ENCODE measurements at regions not wholly inside any gene's neighbourhood (a gene's known extent, or its start where the extent isn't known, plus 50 kb on each side); places are given as distances from the start of the nearest gene placed in this dataset.

DNA sequence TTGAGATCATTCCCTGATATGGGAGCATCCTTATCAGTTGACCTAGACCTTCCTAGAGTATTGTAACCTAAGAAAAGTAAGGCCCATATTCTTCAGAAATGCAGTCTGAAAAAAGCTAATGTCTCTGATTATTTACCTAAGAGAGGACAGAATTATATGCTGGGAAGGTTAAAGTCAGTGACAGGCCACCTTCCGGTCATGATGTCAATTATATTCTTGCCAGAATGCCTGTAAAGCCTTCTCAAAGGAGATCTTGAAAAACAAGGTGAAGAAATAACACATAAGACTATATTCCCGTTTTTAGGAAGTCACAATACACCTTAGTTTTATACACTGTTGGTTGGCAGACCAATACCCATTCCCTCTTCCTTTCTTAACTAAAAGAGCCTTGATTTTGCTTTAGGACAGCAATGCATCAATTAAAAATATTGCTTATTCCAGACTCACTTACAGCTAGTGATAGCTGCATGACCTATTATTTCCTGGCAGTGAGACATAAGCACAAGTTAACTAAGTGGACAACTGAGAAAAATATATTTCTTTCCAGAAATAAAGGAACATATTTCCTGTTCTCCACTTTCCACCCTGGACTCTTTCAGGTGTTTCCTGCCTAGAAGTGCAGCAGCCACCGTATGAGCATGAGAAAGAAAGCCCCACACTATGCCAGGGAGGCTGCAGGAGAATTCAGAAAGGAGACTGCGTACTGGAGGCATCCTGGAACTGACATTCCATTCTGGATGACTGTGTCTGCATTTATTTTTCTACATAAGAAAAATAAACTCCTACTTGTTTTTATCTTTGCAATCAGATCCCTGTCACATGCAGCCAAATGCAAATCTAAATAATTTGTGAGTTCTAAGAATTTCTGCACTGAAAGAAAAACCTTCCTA, 332.9 kb upstream of the PTBP2 start:
- Mint-ChIP-seq H3K4me3 (no peak overlapping the region), H3K4me1 (no peaks in the 10 kb centered on the region), H3K27ac (no peak overlapping the region), H3K9me3 (peaks cover 14 to 20% of the 10 kb centered on the region in 2 donors), H3K36me3 (no peaks in the 10 kb centered on the region), H3K27me3 (ENCODE audit: low read depth in 2 of 2) (no peaks in the 10 kb centered on the region)
- Histone ChIP-seq H3K4me1 (ENCODE audit: control insufficient read depth, insufficient read depth, low read length) (no peaks in the 10 kb centered on the region), H3K27me3 (ENCODE audit: control insufficient read depth, insufficient read depth, low read length) (no peaks in the 10 kb centered on the region), H3K36me3 (ENCODE audit: control insufficient read depth, insufficient read depth, low read length) (no peaks in the 10 kb centered on the region), H3K27ac (ENCODE audit: low read length) (no peak overlapping the region), H3K9me3 (ENCODE audit: control insufficient read depth, insufficient read depth, low read length) (no peaks in the 10 kb centered on the region), H3K4me3 (ENCODE audit: low read length) (no peak overlapping the region)
- DNase-seq: no peak
- WGBS (ENCODE audit: insufficient coverage): 68% methylated on average over 4 of the region's 4 CpGs
- no peak for ATAC-seq
- intact Hi-C loops (cut with micrococcal nuclease): no loop called here
- TF ChIP-seq, protein P1, sequence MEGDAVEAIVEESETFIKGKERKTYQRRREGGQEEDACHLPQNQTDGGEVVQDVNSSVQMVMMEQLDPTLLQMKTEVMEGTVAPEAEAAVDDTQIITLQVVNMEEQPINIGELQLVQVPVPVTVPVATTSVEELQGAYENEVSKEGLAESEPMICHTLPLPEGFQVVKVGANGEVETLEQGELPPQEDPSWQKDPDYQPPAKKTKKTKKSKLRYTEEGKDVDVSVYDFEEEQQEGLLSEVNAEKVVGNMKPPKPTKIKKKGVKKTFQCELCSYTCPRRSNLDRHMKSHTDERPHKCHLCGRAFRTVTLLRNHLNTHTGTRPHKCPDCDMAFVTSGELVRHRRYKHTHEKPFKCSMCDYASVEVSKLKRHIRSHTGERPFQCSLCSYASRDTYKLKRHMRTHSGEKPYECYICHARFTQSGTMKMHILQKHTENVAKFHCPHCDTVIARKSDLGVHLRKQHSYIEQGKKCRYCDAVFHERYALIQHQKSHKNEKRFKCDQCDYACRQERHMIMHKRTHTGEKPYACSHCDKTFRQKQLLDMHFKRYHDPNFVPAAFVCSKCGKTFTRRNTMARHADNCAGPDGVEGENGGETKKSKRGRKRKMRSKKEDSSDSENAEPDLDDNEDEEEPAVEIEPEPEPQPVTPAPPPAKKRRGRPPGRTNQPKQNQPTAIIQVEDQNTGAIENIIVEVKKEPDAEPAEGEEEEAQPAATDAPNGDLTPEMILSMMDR (IDR thresholded peaks at IDR 0.05): no peak

DNA sequence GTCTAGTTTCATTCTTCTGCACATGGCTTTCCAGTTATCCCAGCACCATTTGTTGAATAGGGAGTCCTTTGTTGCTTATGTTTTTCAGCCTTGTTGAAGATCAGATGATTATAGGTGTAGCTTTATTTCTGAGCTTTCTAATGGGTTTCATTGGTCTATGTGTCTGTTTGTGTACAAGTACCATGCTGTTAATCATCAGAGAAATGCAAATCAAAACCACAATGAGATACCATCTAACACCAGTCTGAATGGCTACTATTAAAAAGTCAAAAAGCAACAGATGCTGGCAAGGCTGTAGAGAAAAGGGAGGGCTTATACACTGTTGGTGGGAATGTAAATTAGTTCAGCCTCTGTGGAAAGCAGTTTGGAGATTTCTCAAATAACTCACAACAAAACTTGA, 321.5 kb upstream of the PTBP2 start:
- H3K9me3 Mint-ChIP-seq: peaks cover 18 to 26% of the 10 kb centered on the region in 2 donors
- Histone ChIP-seq H3K4me3 (ENCODE audit: low read length) (no peak overlapping the region), H3K27ac (ENCODE audit: low read length) (no peak overlapping the region), H3K4me1 (ENCODE audit: control insufficient read depth, insufficient read depth, low read length) (no peaks in the 10 kb centered on the region), H3K9me3 (ENCODE audit: control insufficient read depth, insufficient read depth, low read length) (peaks cover 3% of the 10 kb centered on the region), H3K36me3 (ENCODE audit: control insufficient read depth, insufficient read depth, low read length) (no peaks in the 10 kb centered on the region), H3K27me3 (ENCODE audit: control insufficient read depth, insufficient read depth, low read length) (no peaks in the 10 kb centered on the region)
- DNase-seq (no peak), ATAC-seq (no peak)
- no peaks in the 10 kb centered on the region for H3K27me3 Mint-ChIP-seq (ENCODE audit: low read depth in 2 of 2)
- H3K36me3 Mint-ChIP-seq: no peaks in the 10 kb centered on the region
- H3K4me3 Mint-ChIP-seq: no peak overlapping the region
- intact Hi-C loops (cut with micrococcal nuclease): no loop called here
- no peak overlapping the region for H3K27ac Mint-ChIP-seq
- TF ChIP-seq, protein P1 (IDR thresholded peaks at IDR 0.05): no peak
- H3K4me1 Mint-ChIP-seq: no peaks in the 10 kb centered on the region

DNA sequence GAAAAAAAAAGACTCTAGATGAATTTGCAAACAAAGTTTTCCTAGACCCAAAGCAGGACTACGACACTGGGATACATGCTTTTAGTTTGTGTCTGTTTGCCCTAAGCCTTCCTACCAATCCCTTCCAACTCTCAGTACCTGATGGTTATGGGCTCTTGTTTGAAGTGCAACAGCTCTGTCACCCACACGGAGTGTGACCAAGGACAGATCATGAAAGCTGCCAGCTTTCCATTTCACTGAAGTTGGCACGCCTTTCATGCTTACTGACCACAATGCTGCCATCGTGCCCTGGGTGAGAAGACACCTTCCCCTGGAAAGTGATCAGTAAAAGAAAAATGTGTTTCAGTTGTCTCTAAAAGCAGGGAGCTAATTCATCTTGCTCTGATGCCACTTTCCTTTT, 312.5 kb upstream of the PTBP2 start:
- Histone ChIP-seq H3K36me3 (ENCODE audit: control insufficient read depth, insufficient read depth, low read length) (no peaks in the 10 kb centered on the region), H3K4me3 (ENCODE audit: low read length) (no peak overlapping the region), H3K4me1 (ENCODE audit: control insufficient read depth, insufficient read depth, low read length) (no peaks in the 10 kb centered on the region), H3K27ac (ENCODE audit: low read length) (no peak overlapping the region), H3K27me3 (ENCODE audit: control insufficient read depth, insufficient read depth, low read length) (no peaks in the 10 kb centered on the region), H3K9me3 (ENCODE audit: control insufficient read depth, insufficient read depth, low read length) (no peaks in the 10 kb centered on the region)
- H3K36me3 Mint-ChIP-seq: no peaks in the 10 kb centered on the region
- no peaks in the 10 kb centered on the region for H3K27me3 Mint-ChIP-seq (ENCODE audit: low read depth in 2 of 2)
- H3K4me1 Mint-ChIP-seq: no peaks in the 10 kb centered on the region
- H3K9me3 Mint-ChIP-seq: peaks cover 14 to 27% of the 10 kb centered on the region in 2 donors
- DNase-seq: no peak
- intact Hi-C loops (cut with micrococcal nuclease): no loop called here
- ATAC-seq: no peak
- no peak overlapping the region for H3K4me3 Mint-ChIP-seq
- H3K27ac Mint-ChIP-seq: no peak overlapping the region
- TF ChIP-seq, protein P1 (IDR thresholded peaks at IDR 0.05): no peak
- WGBS (ENCODE audit: insufficient coverage): 75% methylated on average over 4 of the region's 4 CpGs

DNA sequence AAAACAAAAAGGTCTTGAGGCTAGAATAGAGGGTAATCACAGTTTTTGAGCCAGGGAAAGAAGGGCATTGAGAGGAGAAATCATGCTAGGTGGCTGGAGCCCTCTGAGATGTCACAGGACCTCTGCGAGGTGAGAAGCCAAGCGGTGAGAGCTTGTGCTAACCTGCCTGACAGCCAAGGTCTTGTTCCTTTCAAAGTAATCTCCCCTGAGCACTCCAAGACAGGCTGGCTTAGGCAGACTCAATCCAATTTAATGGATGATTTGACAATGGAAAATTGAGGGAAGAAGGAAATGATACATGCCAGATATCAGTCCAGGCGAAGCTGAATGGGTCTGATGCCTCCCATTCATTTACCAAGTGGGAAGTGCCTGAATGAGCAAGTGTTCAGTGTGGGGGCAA, 311.9 kb upstream of the PTBP2 start:
- H3K36me3 ChIP-seq (ENCODE audit: control insufficient read depth, insufficient read depth, low read length): no peaks in the 10 kb centered on the region
- 92% methylated on average over 3 of the region's 3 CpGs for WGBS (ENCODE audit: insufficient coverage)
- H3K4me3 ChIP-seq (ENCODE audit: low read length): no peak overlapping the region
- DNase-seq: no peak
- no peak for ATAC-seq
- no peaks in the 10 kb centered on the region for H3K4me1 ChIP-seq (ENCODE audit: control insufficient read depth, insufficient read depth, low read length)
- no peak overlapping the region for H3K27ac ChIP-seq (ENCODE audit: low read length)
- intact Hi-C loops (cut with micrococcal nuclease): no loop called here
- Mint-ChIP-seq H3K36me3 (no peaks in the 10 kb centered on the region), H3K27me3 (ENCODE audit: low read depth in 2 of 2) (no peaks in the 10 kb centered on the region), H3K4me3 (no peak overlapping the region), H3K9me3 (peaks cover 12 to 28% of the 10 kb centered on the region in 2 donors), H3K4me1 (no peaks in the 10 kb centered on the region), H3K27ac (no peak overlapping the region)
- H3K27me3 ChIP-seq (ENCODE audit: control insufficient read depth, insufficient read depth, low read length): no peaks in the 10 kb centered on the region
- TF ChIP-seq, protein P1 (IDR thresholded peaks at IDR 0.05): no peak
- H3K9me3 ChIP-seq (ENCODE audit: control insufficient read depth, insufficient read depth, low read length): peaks cover 2% of the 10 kb centered on the region
